Ovary (tissue), 3 donors: ENCODE measurements at regions not wholly inside any gene's neighbourhood (a gene's known extent, or its start where the extent isn't known, plus 50 kb on each side); places are given as distances from the start of the nearest gene placed in this dataset.

Experiments used
- CTCF ChIP-seq, 3 donors: fragments of 450-650 bp in 2 of 3; fragments of 200-600 bp in 1 of 3; IDR thresholded peaks; one replicate each; pipeline versions ENCODE4 v1.5.1 to v1.8.0; 2016 to 2022; ENCODE audit warnings: antibody characterized with exemption in 3 of 3, mild to moderate bottlenecking in 1 of 3
- EP300 ChIP-seq: sonication (generic); formaldehyde crosslinking; IDR thresholded peaks from one replicate; pipeline ENCODE4 v1.6.1; 2017; ENCODE audit warnings: antibody characterized with exemption
- POLR2A ChIP-seq: fragments of 450-650 bp; IDR thresholded peaks from one replicate; pipeline ENCODE4 v1.6.1; 2017; ENCODE audit warnings: antibody characterized with exemption, mild to moderate bottlenecking, moderate library complexity
- donor health status: DM: no; HTN: no; CAD: no.

GRCh38 chr5:82985763-82986162 is 91.4 kb downstream of the TMEM167A start:
- TF ChIP-seq EP300 (no peak), CTCF (IDR thresholded peaks at IDR 0.05) (no peak), POLR2A (no peak)
